SK-N-SH treated with all-trans-retinoic acid at 6 μM for 48 hours (cell line): ENCODE measurements at regions not wholly inside any gene's neighbourhood (a gene's known extent, or its start where the extent isn't known, plus 50 kb on each side); places are given as distances from the start of the nearest gene placed in this dataset.

ENCODE experiments used
- ATAC-seq: fragments of 200-7000 bp; cut with Tn5 transposase; 3 replicates; pipeline ENCODE4 v1.9.1; 2020; ENCODE audit warnings: mild to moderate bottlenecking, moderate library complexity
- ARNTL ChIP-seq: fragments of 450-650 bp; formaldehyde crosslinking; IDR thresholded peaks from 2 replicates; pipeline ENCODE4 v1.5.0; 2020; ENCODE audit warnings: low read depth, mild to moderate bottlenecking, moderate library complexity, borderline replicate concordance
- BACH2 ChIP-seq: fragments of 250-450 bp; sonication (Bioruptor Pico); IDR thresholded peaks from 2 replicates; pipeline ENCODE4 v1.9.0; 2021; ENCODE audit warnings: mild to moderate bottlenecking, borderline replicate concordance
- ESRRG ChIP-seq: fragments of 250-450 bp; sonication (Bioruptor Pico); IDR thresholded peaks from 2 replicates; pipeline ENCODE4 v1.6.1; 2021; ENCODE audit warnings: mild to moderate bottlenecking
- GLIS3 ChIP-seq: fragments of 250-450 bp; sonication (Bioruptor Pico); IDR thresholded peaks from 2 replicates; pipeline ENCODE4 v1.5.0; 2020; ENCODE audit warnings: mild to moderate bottlenecking, moderate library complexity
- ISL1 ChIP-seq: fragments of 250-450 bp; sonication (Bioruptor Pico); IDR thresholded peaks from 2 replicates; pipeline ENCODE4 v2.1.2; 2022; ENCODE audit warnings: mild to moderate bottlenecking, moderate library complexity
- OSR1 ChIP-seq: fragments of 250-450 bp; sonication (Bioruptor Pico); IDR thresholded peaks from 2 replicates; pipeline ENCODE4 v1.8.0; 2022; ENCODE audit warnings: moderate library complexity, mild to moderate bottlenecking, inconsistent platforms
- POU6F1 ChIP-seq: fragments of 250-450 bp; sonication (Bioruptor Pico); IDR thresholded peaks from 2 replicates; pipeline ENCODE4 v1.8.0; 2021; ENCODE audit warnings: low read depth, mild to moderate bottlenecking, moderate library complexity, borderline replicate concordance
- PPARA ChIP-seq: fragments of 250-450 bp; sonication (Bioruptor Pico); IDR thresholded peaks from 2 replicates; pipeline ENCODE4 v1.5.0; 2020; ENCODE audit warnings: mild to moderate bottlenecking, borderline replicate concordance
- RARB ChIP-seq: fragments of 250-450 bp; sonication (Bioruptor Pico); IDR thresholded peaks from 2 replicates; pipeline ENCODE4 v1.8.0; 2021; ENCODE audit warnings: mild to moderate bottlenecking, moderate library complexity
- SNAI2 ChIP-seq: fragments of 250-450 bp; sonication (Bioruptor Pico); IDR thresholded peaks from 2 replicates; pipeline ENCODE4 v1.5.0; 2020; ENCODE audit warnings: mild to moderate bottlenecking, moderate library complexity
- TCF4 ChIP-seq: fragments of 250-450 bp; sonication (Bioruptor Pico); IDR thresholded peaks from 2 replicates; pipeline ENCODE4 v1.8.0; 2021; ENCODE audit warnings: mild to moderate bottlenecking, moderate library complexity, borderline replicate concordance
- TOX ChIP-seq: fragments of 250-450 bp; sonication (Bioruptor Pico); IDR thresholded peaks from 2 replicates; pipeline ENCODE4 v1.8.0; 2021; ENCODE audit warnings: mild to moderate bottlenecking, moderate library complexity, borderline replicate concordance
- TSHZ2 ChIP-seq: fragments of 250-450 bp; sonication (Bioruptor Pico); IDR thresholded peaks from 2 replicates; pipeline ENCODE4 v1.5.0; 2020; ENCODE audit warnings: mild to moderate bottlenecking, moderate library complexity
- ZFP3 ChIP-seq: fragments of 250-450 bp; sonication (Bioruptor Pico); IDR thresholded peaks from 2 replicates; pipeline ENCODE4 v1.5.0; 2020; ENCODE audit warnings: mild to moderate bottlenecking, moderate library complexity
- ZFP30 ChIP-seq: fragments of 450-650 bp; formaldehyde crosslinking; IDR thresholded peaks from 2 replicates; pipeline ENCODE4 v1.5.0; 2022; ENCODE audit warnings: mild to moderate bottlenecking, moderate library complexity
- ZNF70 ChIP-seq: fragments of 450-650 bp; formaldehyde crosslinking; IDR thresholded peaks from 2 replicates; pipeline ENCODE4 v1.5.0; 2020; ENCODE audit warnings: mild to moderate bottlenecking, moderate library complexity
- ZNF8 ChIP-seq: fragments of 450-650 bp; formaldehyde crosslinking; IDR thresholded peaks from 2 replicates; pipeline ENCODE4 v1.5.0; 2020; ENCODE audit warnings: mild to moderate bottlenecking, moderate library complexity
- TF ChIP-seq, protein P1 (sequence below): fragments of 250-450 bp; sonication (Bioruptor Pico); IDR thresholded peaks from 2 replicates; pipeline ENCODE4 v1.5.1; 2021; ENCODE audit warnings: mild to moderate bottlenecking, moderate library complexity
- TF ChIP-seq, protein P2 (sequence below): fragments of 250-450 bp; sonication (Bioruptor Pico); IDR thresholded peaks from 2 replicates; pipeline ENCODE4 v1.8.0; 2020; ENCODE audit warnings: mild to moderate bottlenecking, moderate library complexity, borderline replicate concordance
- TF ChIP-seq, protein P3 (sequence below): fragments of 250-450 bp; sonication (Bioruptor Pico); IDR thresholded peaks from 2 replicates; pipeline ENCODE4 v1.5.1; 2020; ENCODE audit warnings: low read depth, mild to moderate bottlenecking, moderate library complexity

DNA sequence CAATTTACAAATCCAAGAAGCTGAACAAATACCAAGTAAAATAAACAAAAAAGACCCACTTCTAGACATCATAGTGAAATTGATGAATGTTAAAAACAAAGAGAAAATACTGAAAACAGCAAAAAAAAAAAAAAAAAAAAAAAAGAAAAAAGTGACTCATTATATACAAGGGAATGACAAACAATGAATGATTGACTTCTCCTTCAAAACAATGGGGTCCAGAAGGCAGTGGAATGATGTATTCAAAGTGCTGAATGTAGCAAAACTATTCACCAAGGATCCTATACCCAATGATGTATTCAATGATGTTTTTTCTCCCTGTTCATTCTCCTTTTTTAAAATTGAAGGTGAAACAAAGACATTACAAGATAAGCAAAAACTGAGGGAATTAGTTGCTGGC is 650.0 kb downstream of the UTRN start:
- ATAC-seq: no peak

DNA sequence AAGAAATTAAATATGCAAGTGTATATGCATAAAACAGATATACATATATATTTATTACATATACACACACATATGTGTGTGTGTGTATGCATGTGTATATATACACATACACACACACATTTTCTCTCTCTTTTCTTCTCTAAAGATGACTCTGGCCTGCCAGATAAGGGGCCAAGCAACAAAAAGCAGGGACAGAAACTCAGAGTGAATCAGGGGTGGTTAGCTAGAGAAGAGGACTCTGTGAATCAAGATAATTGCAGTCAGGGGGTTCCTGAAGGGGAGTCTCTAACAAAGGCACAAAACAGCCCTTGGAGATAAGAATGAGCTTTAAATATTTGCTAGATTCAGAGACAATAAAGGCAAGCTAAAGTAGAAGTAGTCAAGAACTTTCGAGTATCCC is 650.5 kb downstream of the UTRN start:
- no peak for ATAC-seq
- TF ChIP-seq ISL1 (CRISPR knock-in tag) (no peak), ESRRG (CRISPR knock-in tag) (no peak), ZNF8 (CRISPR knock-in tag) (no peak), OSR1 (CRISPR knock-in tag) (no peak), PPARA (CRISPR knock-in tag) (no peak), RARB (no peak), BACH2 (CRISPR knock-in tag) (no peak), TOX (CRISPR knock-in tag) (no peak)
- TF ChIP-seq, protein P1, sequence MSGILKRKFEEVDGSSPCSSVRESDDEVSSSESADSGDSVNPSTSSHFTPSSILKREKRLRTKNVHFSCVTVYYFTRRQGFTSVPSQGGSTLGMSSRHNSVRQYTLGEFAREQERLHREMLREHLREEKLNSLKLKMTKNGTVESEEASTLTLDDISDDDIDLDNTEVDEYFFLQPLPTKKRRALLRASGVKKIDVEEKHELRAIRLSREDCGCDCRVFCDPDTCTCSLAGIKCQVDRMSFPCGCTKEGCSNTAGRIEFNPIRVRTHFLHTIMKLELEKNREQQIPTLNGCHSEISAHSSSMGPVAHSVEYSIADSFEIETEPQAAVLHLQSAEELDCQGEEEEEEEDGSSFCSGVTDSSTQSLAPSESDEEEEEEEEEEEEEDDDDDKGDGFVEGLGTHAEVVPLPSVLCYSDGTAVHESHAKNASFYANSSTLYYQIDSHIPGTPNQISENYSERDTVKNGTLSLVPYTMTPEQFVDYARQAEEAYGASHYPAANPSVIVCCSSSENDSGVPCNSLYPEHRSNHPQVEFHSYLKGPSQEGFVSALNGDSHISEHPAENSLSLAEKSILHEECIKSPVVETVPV (CRISPR knock-in tag): no peak
- TF ChIP-seq, protein P2, sequence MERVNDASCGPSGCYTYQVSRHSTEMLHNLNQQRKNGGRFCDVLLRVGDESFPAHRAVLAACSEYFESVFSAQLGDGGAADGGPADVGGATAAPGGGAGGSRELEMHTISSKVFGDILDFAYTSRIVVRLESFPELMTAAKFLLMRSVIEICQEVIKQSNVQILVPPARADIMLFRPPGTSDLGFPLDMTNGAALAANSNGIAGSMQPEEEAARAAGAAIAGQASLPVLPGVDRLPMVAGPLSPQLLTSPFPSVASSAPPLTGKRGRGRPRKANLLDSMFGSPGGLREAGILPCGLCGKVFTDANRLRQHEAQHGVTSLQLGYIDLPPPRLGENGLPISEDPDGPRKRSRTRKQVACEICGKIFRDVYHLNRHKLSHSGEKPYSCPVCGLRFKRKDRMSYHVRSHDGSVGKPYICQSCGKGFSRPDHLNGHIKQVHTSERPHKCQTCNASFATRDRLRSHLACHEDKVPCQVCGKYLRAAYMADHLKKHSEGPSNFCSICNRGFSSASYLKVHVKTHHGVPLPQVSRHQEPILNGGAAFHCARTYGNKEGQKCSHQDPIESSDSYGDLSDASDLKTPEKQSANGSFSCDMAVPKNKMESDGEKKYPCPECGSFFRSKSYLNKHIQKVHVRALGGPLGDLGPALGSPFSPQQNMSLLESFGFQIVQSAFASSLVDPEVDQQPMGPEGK (CRISPR knock-in tag): no peak
- TF ChIP-seq, protein P3, sequence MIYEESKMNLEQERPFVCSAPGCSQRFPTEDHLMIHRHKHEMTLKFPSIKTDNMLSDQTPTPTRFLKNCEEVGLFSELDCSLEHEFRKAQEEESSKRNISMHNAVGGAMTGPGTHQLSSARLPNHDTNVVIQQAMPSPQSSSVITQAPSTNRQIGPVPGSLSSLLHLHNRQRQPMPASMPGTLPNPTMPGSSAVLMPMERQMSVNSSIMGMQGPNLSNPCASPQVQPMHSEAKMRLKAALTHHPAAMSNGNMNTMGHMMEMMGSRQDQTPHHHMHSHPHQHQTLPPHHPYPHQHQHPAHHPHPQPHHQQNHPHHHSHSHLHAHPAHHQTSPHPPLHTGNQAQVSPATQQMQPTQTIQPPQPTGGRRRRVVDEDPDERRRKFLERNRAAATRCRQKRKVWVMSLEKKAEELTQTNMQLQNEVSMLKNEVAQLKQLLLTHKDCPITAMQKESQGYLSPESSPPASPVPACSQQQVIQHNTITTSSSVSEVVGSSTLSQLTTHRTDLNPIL: no peak

More for the DNA sequence above, 650.0 kb downstream of the UTRN start:
- TF ChIP-seq POU6F1 (CRISPR knock-in tag): no peak
- no peak for TF ChIP-seq TSHZ2 (CRISPR knock-in tag)
- TF ChIP-seq, protein P2 (CRISPR knock-in tag): no peak
- TF ChIP-seq, protein P1 (CRISPR knock-in tag): no peak
- no peak for TF ChIP-seq ARNTL (CRISPR knock-in tag)
- TF ChIP-seq ISL1 (CRISPR knock-in tag): no peak
- TF ChIP-seq ZFP3 (CRISPR knock-in tag): no peak
- no peak for TF ChIP-seq TCF4 (CRISPR knock-in tag)
- TF ChIP-seq PPARA (CRISPR knock-in tag): no peak
- TF ChIP-seq SNAI2: no peak
- no peak for TF ChIP-seq GLIS3 (CRISPR knock-in tag)
- TF ChIP-seq ZFP30 (CRISPR knock-in tag): no peak
- TF ChIP-seq ESRRG (CRISPR knock-in tag): no peak
- TF ChIP-seq ZNF8 (CRISPR knock-in tag): no peak
- TF ChIP-seq, protein P3: no peak
- no peak for TF ChIP-seq ZNF70 (CRISPR knock-in tag)
- TF ChIP-seq TOX (CRISPR knock-in tag): no peak
- TF ChIP-seq BACH2 (CRISPR knock-in tag): no peak
